CD4-positive, alpha-beta T cell treated with Interleukin-17A for 1 hour (primary cell): ENCODE measurements at regions not wholly inside any gene's neighbourhood (a gene's known extent, or its start where the extent isn't known, plus 50 kb on each side); places are given as distances from the start of the nearest gene placed in this dataset.
A peak's percentile ranks its signal among the peaks of the same experiment; 100 is the strongest.

ENCODE experiments used
- DNase-seq: peaks from one replicate; pipeline ENCODE4 v3.0.0-alpha.2; 2020

- DNase-seq = no peak
These were observed 396.1 kb downstream of the MAN2A1 start for GRCh38 chr5:110085826-110086225.

GRCh38 chr5:110086658-110087388 is 397.1 kb downstream of the MAN2A1 start:
- DNase-seq = peak; percentile 4

- no peak for DNase-seq
These were observed 398.1 kb downstream of the MAN2A1 start for GRCh38 chr5:110087829-110088228.

- no peak for DNase-seq
These were observed 399.1 kb downstream of the MAN2A1 start for GRCh38 chr5:110088676-110089436.

GRCh38 chr5:110092955-110093785 is 403.4 kb downstream of the MAN2A1 start:
- no peak for DNase-seq

- DNase-seq = no peak
These were observed 404.4 kb downstream of the MAN2A1 start for GRCh38 chr5:110094109-110094508.

GRCh38 chr5:110094548-110094947 is 404.8 kb downstream of the MAN2A1 start:
- DNase-seq = no peak

- no peak for DNase-seq
These were observed 406.7 kb downstream of the MAN2A1 start for GRCh38 chr5:110096419-110096818.

- DNase-seq = no peak
These were observed 409.8 kb downstream of the MAN2A1 start for GRCh38 chr5:110099572-110099971.

GRCh38 chr5:110103081-110103480 is 413.4 kb downstream of the MAN2A1 start:
- DNase-seq = no peak

GRCh38 chr5:110104060-110104725 is 414.5 kb downstream of the MAN2A1 start:
- no peak for DNase-seq

GRCh38 chr5:110104726-110105669 is 415.3 kb downstream of the MAN2A1 start:
- DNase-seq = no peak

- no peak for DNase-seq
These were observed 416.0 kb downstream of the MAN2A1 start for GRCh38 chr5:110105692-110106091.

- DNase-seq = no peak
These were observed 417.0 kb downstream of the MAN2A1 start for GRCh38 chr5:110106750-110107149.

- no peak for DNase-seq
These were observed 418.8 kb downstream of the MAN2A1 start for GRCh38 chr5:110108520-110108919.

- DNase-seq = no peak
These were observed 419.9 kb downstream of the MAN2A1 start for GRCh38 chr5:110109667-110110066.

- DNase-seq = no peak
These were observed 422.6 kb downstream of the MAN2A1 start for GRCh38 chr5:110112348-110112747.

- no peak for DNase-seq
These were observed 425.8 kb downstream of the MAN2A1 start for GRCh38 chr5:110115503-110115902.

- DNase-seq = no peak
These were observed 426.8 kb downstream of the MAN2A1 start for GRCh38 chr5:110116539-110116938.

- no peak for DNase-seq
These were observed 445.5 kb downstream of the MAN2A1 start for GRCh38 chr5:110134963-110135935.
